SK-N-MC (cell line): ENCODE measurements at regions not wholly inside any gene's neighbourhood (a gene's known extent, or its start where the extent isn't known, plus 50 kb on each side); places are given as distances from the start of the nearest gene placed in this dataset.
"Not testable (repeated sequence)": the region's sequence is repeated elsewhere in the genome, so short reads cannot be mapped to it uniquely, and the experiment has no call there.

ENCODE experiments used
- DNase-seq: peaks from one replicate; pipeline ENCODE4 v3.0.0-alpha.2; 2011; ENCODE audit warnings: low read depth, low spot score
- H3K27ac ChIP-seq: fragments of 200-600 bp; sonication (generic); 2 replicates; pipeline ENCODE4 v1.5.1; 2016; ENCODE audit warnings: mixed run types
- H3K36me3 ChIP-seq: fragments of 200-600 bp; sonication (generic); 2 replicates; pipeline ENCODE4 v1.6.1; 2017; ENCODE audit warnings: antibody characterized with exemption, low read length, mixed read lengths; ENCODE audit not compliant: insufficient read depth
- H3K4me3 ChIP-seq: fragments of 200-600 bp; sonication (generic); 2 replicates; pipeline ENCODE4 v1.5.1; 2016
- H3K9ac ChIP-seq: fragments of 200-600 bp; sonication (generic); 2 replicates; pipeline ENCODE4 v1.8.0; 2017; ENCODE audit warnings: mixed run types, mixed read lengths; ENCODE audit not compliant: insufficient read length
- H3K9me3 ChIP-seq: fragments of 200-600 bp; sonication (generic); 2 replicates; pipeline ENCODE4 v1.6.1; 2017; ENCODE audit warnings: low read depth, mild to moderate bottlenecking, antibody characterized with exemption, low read length, moderate library complexity, mixed read lengths
- EZH2 ChIP-seq: fragments of 200-600 bp; sonication (generic); IDR thresholded peaks from one replicate; pipeline ENCODE4 v1.6.1; 2017; ENCODE audit warnings: antibody characterized with exemption
- FOXP2 ChIP-seq: optimal IDR thresholded peaks from 2 replicates; pipeline ENCODE3; 2011; ENCODE audit warnings: mild to moderate bottlenecking, moderate library complexity; ENCODE audit not compliant: insufficient read depth; ENCODE audit errors: extremely low read length, control extremely low read depth
- POLR2AphosphoS5 ChIP-seq: IDR thresholded peaks from 2 replicates; pipeline ENCODE4 v1.6.1; 2012; ENCODE audit warnings: mild to moderate bottlenecking, low read depth, low read length, borderline replicate concordance

DNA sequence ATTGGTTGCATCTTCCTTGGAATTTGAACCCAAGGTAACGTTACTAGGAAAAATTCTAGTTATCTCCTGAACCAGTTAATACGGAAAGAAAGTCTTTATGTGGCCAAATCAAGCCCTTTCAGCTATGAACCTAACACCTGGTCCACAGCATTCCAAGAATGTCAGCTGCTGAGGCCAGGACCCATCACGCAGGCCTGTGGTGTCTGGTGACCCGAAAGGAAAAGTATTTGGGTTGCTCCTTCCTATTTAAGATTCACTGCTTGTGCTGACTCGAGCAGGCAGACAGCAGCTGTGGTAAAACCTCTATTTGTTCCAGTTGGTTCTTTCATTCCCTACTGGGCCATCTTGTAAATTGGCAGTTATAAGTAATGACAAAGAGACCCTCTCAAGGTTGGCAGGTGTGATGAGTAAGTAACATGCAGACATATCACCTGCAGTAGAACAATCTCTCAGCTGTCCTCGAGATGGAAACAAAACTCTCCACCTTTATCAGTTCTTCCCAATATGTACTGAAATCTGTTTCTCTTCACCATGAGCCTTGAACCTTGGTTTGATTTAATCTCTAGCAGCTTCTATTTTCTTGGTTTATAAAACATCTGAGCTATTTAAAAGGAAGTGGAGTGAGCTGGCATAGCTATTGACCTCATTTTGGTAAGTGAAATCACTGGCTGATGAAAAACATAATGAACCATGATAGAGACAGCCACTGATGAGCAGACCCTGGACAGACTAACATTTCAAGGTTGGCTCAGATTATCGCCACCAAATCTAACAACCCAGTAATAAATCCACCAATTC lies 182.1 kb upstream of the SMIM31 start:
- TF ChIP-seq POLR2AphosphoS5 (no peak), EZH2 (no peak), FOXP2 (no peak)
- no peaks in the 10 kb centered on the region for H3K36me3 ChIP-seq
- H3K4me3 ChIP-seq, result no peak overlapping the region
- no peak for DNase-seq
- H3K9ac ChIP-seq, result no peak overlapping the region
- H3K9me3 ChIP-seq, result no peaks in the 10 kb centered on the region
- H3K27ac ChIP-seq, result no peak overlapping the region

DNA sequence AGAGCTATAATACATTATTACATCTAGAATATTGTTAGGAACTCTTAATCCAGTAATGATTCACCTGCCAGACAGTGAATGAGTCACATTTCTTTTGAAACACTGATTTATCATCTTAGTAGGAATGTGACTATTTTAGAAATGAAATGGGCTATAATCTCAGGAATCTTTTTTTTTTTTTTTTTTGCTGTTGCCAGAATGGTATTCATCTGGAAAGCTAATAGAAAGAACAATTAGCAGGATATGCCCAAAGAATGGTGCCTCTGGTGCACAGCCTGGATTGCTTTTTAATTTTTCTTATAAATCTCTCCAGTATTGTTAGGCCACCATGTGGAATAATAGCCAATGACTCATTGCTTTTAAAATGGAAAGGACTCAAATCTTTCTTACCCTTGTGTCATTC lies 181.1 kb upstream of the SMIM31 start:
- H3K36me3 ChIP-seq, result no peaks in the 10 kb centered on the region
- no peaks in the 10 kb centered on the region for H3K9me3 ChIP-seq
- H3K4me3 ChIP-seq, result no peak overlapping the region
- TF ChIP-seq EZH2 (no peak), POLR2AphosphoS5 (no peak), FOXP2 (no peak)
- H3K9ac ChIP-seq, result no peak overlapping the region
- no peak for DNase-seq
- H3K27ac ChIP-seq, result no peak overlapping the region

DNA sequence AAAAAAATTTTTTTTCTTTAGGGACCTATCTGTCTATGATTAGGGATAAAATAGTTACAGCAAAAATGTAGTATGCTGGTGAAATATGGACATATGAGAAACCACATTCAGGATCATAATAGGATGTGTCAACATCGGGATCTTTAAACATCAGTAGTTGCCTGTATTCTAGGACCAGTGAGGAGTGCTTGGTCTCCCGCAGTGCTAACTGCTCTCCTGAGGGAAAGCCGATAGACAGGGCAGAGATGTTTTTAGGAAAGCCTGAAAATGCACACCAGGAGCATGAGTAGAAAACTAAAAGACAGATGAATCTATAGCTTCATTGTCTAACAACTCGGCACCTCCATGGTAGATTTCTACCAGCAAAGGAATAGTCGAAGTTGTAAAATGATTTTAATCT lies 178.1 kb upstream of the SMIM31 start:
- Histone ChIP-seq H3K36me3 (no peaks in the 10 kb centered on the region), H3K9me3 (no peaks in the 10 kb centered on the region), H3K9ac (no peak overlapping the region), H3K4me3 (no peak overlapping the region), H3K27ac (no peak overlapping the region)
- no peak for TF ChIP-seq FOXP2
- no peak for DNase-seq

DNA sequence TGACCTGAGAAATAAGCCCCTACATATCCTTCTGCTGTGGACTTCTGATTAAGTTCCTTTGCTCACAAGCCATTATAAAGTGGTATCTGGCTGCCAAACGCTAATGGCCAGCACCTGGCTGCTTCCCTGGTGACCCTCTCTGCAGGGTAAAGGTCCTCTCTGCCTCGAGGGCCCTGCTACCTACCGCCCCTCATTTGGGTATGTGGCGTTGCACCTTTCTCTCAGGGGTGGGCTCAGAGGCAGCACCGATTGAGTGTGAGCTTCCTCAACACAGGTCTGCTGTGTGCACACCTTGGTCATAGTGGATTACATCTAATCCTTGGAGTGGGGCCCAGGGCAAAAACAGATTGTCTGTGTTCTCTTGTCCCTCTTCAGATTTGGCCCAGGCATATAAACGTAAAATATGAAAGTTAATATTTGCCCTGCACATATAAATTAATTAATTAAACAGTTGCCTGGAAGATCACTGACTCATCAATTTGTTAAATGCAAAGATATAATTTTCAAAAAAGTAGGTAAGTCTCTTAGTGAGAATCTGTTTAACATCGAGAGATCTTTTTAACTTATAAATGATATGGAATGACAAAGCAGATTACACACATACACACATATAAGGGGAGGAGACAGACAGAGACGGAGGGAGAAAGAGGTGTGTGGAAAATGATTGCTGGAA lies 174.5 kb upstream of the SMIM31 start:
- Histone ChIP-seq H3K9ac (no peak overlapping the region), H3K27ac (no peak overlapping the region), H3K4me3 (no peak overlapping the region), H3K36me3 (no peaks in the 10 kb centered on the region), H3K9me3 (no peaks in the 10 kb centered on the region)
- no peak for TF ChIP-seq FOXP2
- TF ChIP-seq POLR2AphosphoS5, result no peak
- TF ChIP-seq EZH2, result no peak
- no peak for DNase-seq

DNA sequence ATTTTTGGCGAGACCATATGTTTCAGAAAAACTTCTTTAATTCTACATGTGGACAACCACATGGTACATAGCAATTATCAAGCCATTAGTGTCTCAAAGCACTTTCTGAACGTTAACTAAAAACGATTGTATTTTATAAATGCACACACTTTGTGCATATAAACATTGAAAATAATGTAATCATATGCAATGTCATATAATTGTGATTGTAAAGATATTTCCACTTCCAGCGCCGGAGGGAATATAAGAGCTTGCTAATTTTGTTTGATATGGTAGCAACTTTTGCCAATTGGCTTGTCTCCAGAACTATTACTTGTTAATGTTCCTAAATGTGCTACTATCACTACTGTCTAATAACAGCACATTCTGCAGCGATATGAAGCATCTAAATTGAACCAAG lies 162.3 kb upstream of the SMIM31 start:
- Histone ChIP-seq H3K36me3 (no peaks in the 10 kb centered on the region), H3K9me3 (no peaks in the 10 kb centered on the region), H3K4me3 (no peak overlapping the region), H3K27ac (no peak overlapping the region), H3K9ac (no peak overlapping the region)
- no peak for DNase-seq
- TF ChIP-seq FOXP2, result no peak
- no peak for TF ChIP-seq EZH2
- TF ChIP-seq POLR2AphosphoS5, result no peak

DNA sequence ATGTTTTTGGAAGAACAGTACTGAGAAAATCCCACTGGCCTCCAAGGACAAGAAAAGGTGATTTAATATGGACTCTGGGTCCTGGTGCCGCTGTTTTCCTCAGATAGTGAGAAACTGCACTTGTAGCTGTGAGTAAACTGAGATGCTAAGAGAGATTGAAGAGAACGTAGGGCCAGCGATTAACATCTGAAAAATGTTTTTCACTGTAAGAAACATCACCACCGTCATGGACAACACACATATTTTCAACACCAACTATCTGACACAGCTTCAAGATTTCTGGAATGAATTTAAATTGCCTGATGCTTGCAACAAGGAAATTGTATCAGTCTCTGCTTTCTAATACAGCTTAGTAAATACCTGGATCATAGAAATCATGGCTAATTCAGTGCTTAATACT lies 158.2 kb upstream of the SMIM31 start:
- Histone ChIP-seq H3K4me3 (no peak overlapping the region), H3K36me3 (no peaks in the 10 kb centered on the region), H3K27ac (no peak overlapping the region), H3K9ac (no peak overlapping the region), H3K9me3 (no peaks in the 10 kb centered on the region)
- TF ChIP-seq FOXP2 (no peak), EZH2 (no peak), POLR2AphosphoS5 (no peak)
- DNase-seq, result no peak

DNA sequence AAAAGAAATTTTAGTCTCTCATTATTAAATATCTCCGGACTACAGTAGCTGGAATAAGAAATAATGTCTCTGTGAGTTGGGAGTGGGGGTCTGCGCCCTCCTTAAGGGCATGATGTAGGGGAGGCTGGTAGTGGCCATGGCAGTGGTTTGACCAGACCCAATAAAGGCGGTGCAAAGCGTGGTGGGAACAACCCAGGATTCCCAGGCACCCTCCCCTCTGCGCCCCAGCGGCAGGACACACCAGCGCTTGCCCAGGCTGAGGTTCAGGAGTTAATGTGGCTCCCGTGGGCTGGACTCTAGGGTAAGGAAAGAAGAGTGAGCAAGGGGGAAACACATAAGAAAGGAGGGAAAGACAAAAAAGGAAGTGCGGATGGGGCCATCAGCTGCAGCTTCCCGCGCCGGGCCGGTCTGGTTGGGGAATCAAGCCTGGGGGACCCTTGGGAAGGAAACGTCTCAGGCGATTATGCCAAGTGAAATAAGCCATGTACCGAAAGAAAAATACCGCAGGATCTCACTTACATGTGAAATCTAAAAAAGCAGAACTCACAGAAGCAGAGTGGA lies 157.5 kb upstream of the SMIM31 start:
- Histone ChIP-seq H3K9me3 (0 out of 2 replicates have a peak, but pooled peaks cover under 1% of the 10 kb centered on the region), H3K9ac (no peak overlapping the region), H3K27ac (no peak overlapping the region), H3K4me3 (no peak overlapping the region), H3K36me3 (no peaks in the 10 kb centered on the region)
- no peak for DNase-seq
- TF ChIP-seq POLR2AphosphoS5, result no peak
- TF ChIP-seq FOXP2, result no peak
- no peak for TF ChIP-seq EZH2

DNA sequence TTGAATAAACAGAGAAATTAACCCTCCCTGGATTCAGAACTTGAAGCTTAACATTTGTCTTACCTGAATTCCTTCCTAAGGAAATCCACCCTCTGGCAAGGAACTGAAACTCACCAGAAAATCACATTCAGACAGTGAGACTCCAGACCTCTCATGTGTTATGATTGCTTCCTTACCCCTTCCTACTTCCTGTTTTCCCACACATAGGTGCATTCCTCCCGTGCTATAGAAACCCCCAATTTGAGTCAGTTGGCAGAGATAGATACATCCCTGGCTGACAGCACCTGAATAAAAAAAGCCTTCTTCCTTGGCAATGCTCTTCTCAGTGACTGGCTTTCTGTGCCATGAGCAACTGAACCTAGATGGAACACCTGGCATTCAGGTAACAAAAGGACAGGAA lies 157.0 kb upstream of the SMIM31 start:
- Histone ChIP-seq H3K27ac (no peak overlapping the region), H3K36me3 (no peaks in the 10 kb centered on the region), H3K4me3 (no peak overlapping the region), H3K9ac (no peak overlapping the region), H3K9me3 (0 out of 2 replicates have a peak, but pooled peaks cover 6% of the 10 kb centered on the region)
- DNase-seq, result no peak
- TF ChIP-seq POLR2AphosphoS5, result no peak
- TF ChIP-seq EZH2, result no peak
- TF ChIP-seq FOXP2, result no peak

DNA sequence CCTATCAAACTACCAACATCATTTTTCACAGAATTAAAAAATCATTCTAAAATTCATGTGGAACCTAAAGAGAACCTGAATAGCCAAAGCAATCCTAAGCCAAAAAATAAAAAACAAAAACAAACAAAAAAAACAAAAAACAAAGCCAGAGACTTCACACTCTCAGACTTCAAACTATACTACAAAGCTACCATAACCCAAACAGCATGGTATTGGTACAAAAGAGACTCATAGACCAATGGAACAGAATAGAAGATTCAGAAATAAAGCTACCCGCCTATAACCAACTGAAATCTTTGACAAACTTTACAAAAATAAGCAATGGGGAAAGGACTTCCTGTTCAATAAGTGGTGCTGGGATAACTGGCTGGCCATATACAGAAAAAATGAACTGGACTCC lies 152.3 kb upstream of the SMIM31 start:
- no peak overlapping the region for H3K27ac ChIP-seq
- no peaks in the 10 kb centered on the region for H3K36me3 ChIP-seq
- H3K9ac ChIP-seq, result no peak overlapping the region
- no peak overlapping the region for H3K4me3 ChIP-seq
- TF ChIP-seq FOXP2, result no peak
- no peak for TF ChIP-seq EZH2
- TF ChIP-seq POLR2AphosphoS5, result no peak
- H3K9me3 ChIP-seq, result 0 out of 2 replicates have a peak, but pooled peaks cover 10% of the 10 kb centered on the region
- DNase-seq, result no peak

DNA sequence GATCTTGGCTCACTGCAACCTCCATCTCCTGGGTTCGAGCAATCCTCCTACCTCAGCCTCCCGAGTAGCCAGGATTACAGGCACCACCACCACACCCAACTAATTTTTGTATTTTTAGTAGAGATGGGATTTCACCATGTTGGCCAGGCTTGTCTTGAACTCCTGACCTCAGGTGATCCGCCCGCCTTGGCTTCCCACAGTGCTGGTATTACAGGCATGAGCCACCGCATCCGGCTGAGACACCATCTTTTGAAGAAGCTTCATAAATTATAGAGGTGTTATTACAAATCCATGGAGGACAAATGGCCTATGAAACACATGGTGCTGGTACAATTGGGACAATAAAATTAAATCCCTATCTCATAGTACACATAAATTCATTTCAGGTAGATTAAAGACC lies 148.1 kb upstream of the SMIM31 start:
- H3K27ac ChIP-seq, H3K9me3 ChIP-seq, DNase-seq, H3K4me3 ChIP-seq, H3K9ac ChIP-seq, H3K36me3 ChIP-seq: not testable (repeated sequence)
